Chondrocyte (in vitro differentiated cells): ENCODE measurements at regions not wholly inside any gene's neighbourhood (a gene's known extent, or its start where the extent isn't known, plus 50 kb on each side); places are given as distances from the start of the nearest gene placed in this dataset.
"Not testable (repeated sequence)": the region's sequence is repeated elsewhere in the genome, so short reads cannot be mapped to it uniquely, and the experiment has no call there.

Experiments used
- DNase-seq: peaks from one replicate; pipeline ENCODE4 v3.0.0; 2021; ENCODE audit warnings: mixed read lengths, low spot score
- H3K27ac Mint-ChIP-seq: one replicate; pipeline ENCODE4 v1.8.0; 2021; ENCODE audit warnings: mild to moderate bottlenecking, moderate library complexity, mixed read lengths; ENCODE audit not compliant: unreplicated experiment
- H3K27me3 Mint-ChIP-seq: 2 replicates; pipeline ENCODE4 v1.8.0; 2021; ENCODE audit warnings: low read depth, mixed read lengths
- H3K36me3 Mint-ChIP-seq: 2 replicates; pipeline ENCODE4 v1.8.0; 2021; ENCODE audit warnings: low read depth, mixed read lengths
- H3K4me1 Mint-ChIP-seq: 2 replicates; pipeline ENCODE4 v1.8.0; 2021; ENCODE audit warnings: low read depth, mild to moderate bottlenecking, mixed read lengths
- H3K4me3 Mint-ChIP-seq: one replicate; pipeline ENCODE4 v1.8.0; 2021; ENCODE audit warnings: mild to moderate bottlenecking, moderate library complexity, mixed read lengths; ENCODE audit not compliant: unreplicated experiment
- H3K9me3 Mint-ChIP-seq: 2 replicates; pipeline ENCODE4 v1.8.0; 2021; ENCODE audit warnings: low read depth, mixed read lengths
- CTCF ChIP-seq: fragments of 200-600 bp; sonication (generic); IDR thresholded peaks from 2 replicates; pipeline ENCODE4 v1.5.0; 2021; ENCODE audit warnings: antibody characterized with exemption, mild to moderate bottlenecking, moderate library complexity

GRCh38 chr2:59167514-59167913 is 926.4 kb upstream of the FANCL start:
- DNase-seq: no peak
- H3K4me1 Mint-ChIP-seq: no peaks in the 10 kb centered on the region
- peaks cover 10% of the 10 kb centered on the region for H3K27me3 Mint-ChIP-seq
- no peak for TF ChIP-seq CTCF
- H3K27ac Mint-ChIP-seq: no peak overlapping the region
- peaks cover 3% of the 10 kb centered on the region for H3K9me3 Mint-ChIP-seq
- H3K4me3 Mint-ChIP-seq: no peak overlapping the region
- no peaks in the 10 kb centered on the region for H3K36me3 Mint-ChIP-seq

- not testable (repeated sequence) for H3K27me3 Mint-ChIP-seq, H3K36me3 Mint-ChIP-seq, H3K4me1 Mint-ChIP-seq, H3K9me3 Mint-ChIP-seq, DNase-seq, H3K27ac Mint-ChIP-seq, H3K4me3 Mint-ChIP-seq
Measured at GRCh38 chr2:59157908-59158307, 916.8 kb upstream of the FANCL start.

GRCh38 chr2:59151805-59152204 is 910.7 kb upstream of the FANCL start:
- Mint-ChIP-seq H3K36me3 (no peaks in the 10 kb centered on the region), H3K27ac (no peak overlapping the region), H3K4me3 (no peak overlapping the region), H3K27me3 (peaks cover 14% of the 10 kb centered on the region), H3K9me3 (peaks cover 2% of the 10 kb centered on the region), H3K4me1 (no peaks in the 10 kb centered on the region)
- no peak for TF ChIP-seq CTCF
- DNase-seq: no peak

- H3K4me3 Mint-ChIP-seq: no peak overlapping the region
- peaks cover 2% of the 10 kb centered on the region for H3K9me3 Mint-ChIP-seq
- no peak for TF ChIP-seq CTCF
- DNase-seq: no peak
- H3K27ac Mint-ChIP-seq: no peak overlapping the region
- no peaks in the 10 kb centered on the region for H3K36me3 Mint-ChIP-seq
- H3K27me3 Mint-ChIP-seq: peaks cover 10% of the 10 kb centered on the region
- H3K4me1 Mint-ChIP-seq: no peaks in the 10 kb centered on the region
Measured at GRCh38 chr2:59150217-59150849, 909.2 kb upstream of the FANCL start.

- peaks cover 10% of the 10 kb centered on the region for H3K27me3 Mint-ChIP-seq
Measured at GRCh38 chr2:59149271-59149670, 908.1 kb upstream of the FANCL start.

More at GRCh38 chr2:59149271-59149670, 908.1 kb upstream of the FANCL start:
- no peak overlapping the region for H3K27ac Mint-ChIP-seq
- no peak for DNase-seq
- H3K4me3 Mint-ChIP-seq: no peak overlapping the region
- H3K36me3 Mint-ChIP-seq: no peaks in the 10 kb centered on the region
- no peaks in the 10 kb centered on the region for H3K4me1 Mint-ChIP-seq
- TF ChIP-seq CTCF: no peak
- peaks cover 2% of the 10 kb centered on the region for H3K9me3 Mint-ChIP-seq
